NCI-H748 treated with DMSO at 0.1 percent for 48 hours (cell line): ENCODE measurements at regions not wholly inside any gene's neighbourhood (a gene's known extent, or its start where the extent isn't known, plus 50 kb on each side); places are given as distances from the start of the nearest gene placed in this dataset.

Source experiments
- DNase-seq: peaks from one replicate; lab custom pipeline; 2025; lab: John Stamatoyannopoulos, UW

- no peak for DNase-seq
Observed at GRCh38 chr10:116792817-116793216, 50.5 kb upstream of the HSPA12A start.

- DNase-seq, result no peak
Observed at GRCh38 chr10:116796469-116796868, 52.8 kb upstream of the ENO4 start.

GRCh38 chr10:116796910-116797513 lies 52.3 kb upstream of the ENO4 start:
- peak; percentile 28 for DNase-seq

GRCh38 chr10:116798859-116799258 lies 50.4 kb upstream of the ENO4 start:
- DNase-seq, result no peak
